GM03348 (cell line): ENCODE measurements at regions not wholly inside any gene's neighbourhood (a gene's known extent, or its start where the extent isn't known, plus 50 kb on each side); places are given as distances from the start of the nearest gene placed in this dataset.

Experiments
- DNase-seq: peaks from one replicate; pipeline ENCODE4 v3.0.0; 2012; ENCODE audit warnings: low spot score

DNA sequence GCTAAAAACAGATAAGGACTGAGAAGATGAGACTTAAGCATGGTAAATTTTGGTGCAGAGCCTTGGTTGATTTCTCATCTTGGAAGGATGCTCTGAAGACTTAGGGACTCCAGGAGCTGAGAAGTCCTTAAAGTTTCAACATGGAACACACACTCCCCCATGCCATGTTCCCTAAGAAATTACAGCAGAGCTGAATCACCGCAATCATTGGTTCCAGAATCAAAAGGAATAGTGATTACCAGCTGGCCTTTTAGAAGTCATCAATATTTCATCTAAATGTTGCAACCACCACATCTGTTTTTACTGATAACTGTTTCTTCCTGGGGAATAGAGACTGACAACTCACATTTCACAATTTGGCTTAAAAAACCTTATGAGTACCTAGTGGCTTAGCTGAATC is 229.3 kb downstream of the MINAR1 start:
- DNase-seq = no peak

GRCh38 chr15:79673416-79674123 is 223.2 kb downstream of the MTHFS start:
- peak; percentile 74 for DNase-seq

GRCh38 chr15:79674124-79674465 is 222.7 kb downstream of the MTHFS start:
- DNase-seq = no peak

DNA sequence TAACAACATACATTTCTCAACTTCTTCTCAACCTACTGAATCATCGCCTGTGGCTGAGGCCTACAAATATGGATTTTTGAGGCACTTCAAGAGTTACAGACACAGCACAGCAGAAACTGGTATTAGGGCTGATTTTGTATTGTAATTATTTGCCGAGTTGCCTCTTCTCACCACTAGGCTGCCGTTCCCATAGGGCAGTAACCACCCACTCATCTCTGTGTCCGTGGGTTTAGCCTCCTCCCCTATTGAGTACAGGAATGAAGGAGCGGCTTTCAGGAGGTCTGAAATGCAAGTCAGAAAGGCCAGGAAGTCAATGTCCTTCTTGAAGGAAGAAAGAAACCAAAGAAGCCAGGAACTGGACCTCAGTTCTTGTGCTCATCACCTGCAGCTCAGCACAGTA is 220.8 kb downstream of the MTHFS start:
- no peak for DNase-seq

- no peak for DNase-seq
Measured at GRCh38 chr15:79676621-79677020, 220.2 kb downstream of the MTHFS start.

GRCh38 chr15:79677241-79677640 is 219.6 kb downstream of the MTHFS start:
- no peak for DNase-seq

- DNase-seq = no peak
Measured at GRCh38 chr15:79678032-79678701, 218.6 kb downstream of the MTHFS start.

DNA sequence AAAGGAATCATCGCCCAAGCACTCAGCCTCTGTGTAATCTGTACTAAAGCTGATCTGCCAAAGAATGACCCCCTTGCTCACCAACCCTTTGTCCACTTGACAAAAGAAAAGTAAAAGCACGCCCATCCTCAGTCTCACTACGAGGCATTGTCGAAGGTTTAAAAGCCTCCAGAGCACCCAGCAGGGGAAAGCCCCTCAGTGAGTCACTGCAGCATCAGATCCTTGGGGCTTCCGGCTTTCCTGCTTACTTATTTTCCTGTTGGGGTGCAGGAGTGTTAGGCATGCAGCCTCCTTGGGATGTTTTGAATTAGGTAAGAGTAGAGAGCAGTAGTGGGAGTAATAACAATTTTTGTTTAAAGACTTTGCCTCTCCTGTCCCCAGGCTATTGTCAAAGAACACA is 216.1 kb downstream of the MTHFS start:
- peak; percentile 76 for DNase-seq

DNA sequence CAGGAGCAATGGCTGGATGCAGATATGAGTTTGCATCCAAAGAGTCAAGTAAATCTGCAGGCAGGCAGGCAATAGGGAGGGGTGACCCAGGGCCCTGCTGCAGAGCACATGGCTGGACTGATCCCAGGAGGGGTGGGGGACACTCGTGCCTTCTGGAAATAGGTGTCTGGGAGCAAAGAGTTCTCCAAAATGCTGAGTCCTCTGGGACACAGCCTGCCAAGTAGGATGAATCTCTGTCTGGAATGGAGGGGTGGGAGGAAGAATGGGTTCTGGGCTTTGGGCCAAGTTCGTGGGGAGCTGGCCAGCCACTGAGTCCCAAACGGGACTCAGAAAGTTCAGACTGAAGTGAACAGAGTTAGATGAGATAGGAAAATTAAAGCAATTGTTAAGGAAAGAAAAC is 214.5 kb downstream of the MTHFS start:
- DNase-seq = peak; percentile 90

DNA sequence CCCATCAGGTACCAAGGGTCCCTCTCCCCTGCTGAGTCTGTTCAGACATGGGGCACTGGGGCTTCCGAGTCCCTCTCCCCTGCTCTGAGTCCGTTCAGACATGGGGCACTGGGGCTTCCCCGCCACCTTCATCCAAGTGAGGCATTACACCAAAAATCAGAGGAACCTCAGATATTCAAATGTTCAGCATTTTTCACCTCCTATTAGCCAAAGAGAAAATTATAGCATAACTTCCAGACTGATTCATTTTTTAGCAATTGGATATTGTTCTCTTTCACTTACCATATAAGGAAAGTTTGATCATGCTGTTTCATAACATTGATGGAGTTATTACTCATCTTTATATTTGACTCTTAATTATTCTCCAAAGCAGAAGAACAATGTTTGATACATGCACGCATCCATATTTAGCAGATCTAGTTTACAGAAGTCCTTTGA is 213.9 kb downstream of the MTHFS start:
- DNase-seq = peak; percentile 75

GRCh38 chr15:79689030-79689429 is 207.8 kb downstream of the MTHFS start:
- DNase-seq = no peak

DNA sequence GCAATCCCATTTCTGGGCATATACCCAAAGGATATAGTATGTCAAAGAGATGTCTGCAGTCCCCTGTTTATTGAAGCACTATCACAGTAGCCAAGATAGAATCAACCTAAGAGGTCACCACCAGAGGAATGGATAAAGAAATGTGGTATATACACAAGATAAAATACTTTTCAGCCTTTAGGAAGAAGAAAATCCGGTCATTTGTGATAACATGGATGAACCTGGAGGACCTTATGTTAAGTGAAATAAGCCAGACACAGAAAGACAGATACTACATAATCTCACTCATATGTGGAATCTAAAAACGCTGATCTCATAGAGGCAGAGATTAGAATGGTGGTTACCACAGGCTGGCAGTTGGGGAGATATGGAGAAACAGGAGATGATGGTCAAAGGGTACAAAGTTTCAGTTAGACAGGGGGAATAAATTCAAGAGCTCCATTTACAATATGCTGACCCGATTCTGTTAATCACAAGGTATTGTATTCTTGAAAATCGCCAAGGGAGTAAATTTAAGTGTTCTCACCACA is 195.8 kb downstream of the MTHFS start:
- DNase-seq = no peak

DNA sequence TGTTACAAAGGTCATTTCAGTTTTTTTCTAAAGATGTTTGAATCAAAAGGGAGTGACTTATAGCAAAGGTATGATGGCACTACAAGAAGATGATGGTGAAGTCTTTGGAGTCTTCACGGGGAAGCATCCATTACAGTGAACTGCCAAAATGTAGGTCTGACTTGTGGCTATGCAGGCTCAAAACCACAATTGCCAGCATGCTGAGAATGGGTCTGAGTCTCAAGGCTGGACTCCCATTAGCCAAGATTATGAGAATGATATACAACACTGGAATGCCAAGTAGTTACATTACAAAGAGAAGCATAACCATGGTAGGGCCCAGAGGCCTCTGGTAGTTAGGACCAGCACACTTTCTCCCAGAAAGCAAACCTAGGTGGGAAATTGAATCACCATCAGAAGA is 194.2 kb downstream of the MTHFS start:
- no peak for DNase-seq

- peak; percentile 35 for DNase-seq
Measured at GRCh38 chr15:79721256-79721655, 175.6 kb downstream of the MTHFS start.

- peak; percentile 70 for DNase-seq
Measured at GRCh38 chr15:79724312-79724711, 172.5 kb downstream of the MTHFS start.

GRCh38 chr15:79724804-79725203 is 172.0 kb downstream of the MTHFS start:
- DNase-seq = no peak

- DNase-seq = no peak
Measured at GRCh38 chr15:79728867-79729266, 167.9 kb downstream of the MTHFS start.

DNA sequence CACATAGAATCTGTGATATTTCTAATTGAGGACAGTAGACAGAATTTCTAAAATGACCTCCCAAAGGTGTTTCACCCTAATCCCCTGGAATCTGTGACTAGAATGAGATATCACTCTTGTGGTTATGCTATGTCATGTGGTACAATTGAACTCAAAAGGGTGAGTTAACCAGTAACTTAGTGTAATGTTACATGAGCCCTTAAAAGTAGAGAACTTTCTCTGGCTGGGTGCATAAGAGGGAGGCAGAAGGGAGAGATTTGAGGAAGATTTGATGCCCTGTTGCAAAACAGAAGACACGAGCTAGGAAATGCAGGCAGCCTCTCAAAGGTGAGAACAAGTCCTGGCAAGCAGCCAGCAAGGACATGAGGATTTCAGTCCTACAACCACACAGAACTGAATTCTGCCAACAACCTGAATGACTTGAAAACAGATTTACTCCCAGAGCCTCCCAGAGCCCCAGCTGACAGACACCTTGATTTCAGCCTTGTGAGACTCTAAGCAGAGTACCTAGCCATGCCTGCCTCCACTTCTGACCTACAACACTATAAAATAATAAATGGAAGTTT is 160.3 kb downstream of the MTHFS start:
- DNase-seq = no peak

DNA sequence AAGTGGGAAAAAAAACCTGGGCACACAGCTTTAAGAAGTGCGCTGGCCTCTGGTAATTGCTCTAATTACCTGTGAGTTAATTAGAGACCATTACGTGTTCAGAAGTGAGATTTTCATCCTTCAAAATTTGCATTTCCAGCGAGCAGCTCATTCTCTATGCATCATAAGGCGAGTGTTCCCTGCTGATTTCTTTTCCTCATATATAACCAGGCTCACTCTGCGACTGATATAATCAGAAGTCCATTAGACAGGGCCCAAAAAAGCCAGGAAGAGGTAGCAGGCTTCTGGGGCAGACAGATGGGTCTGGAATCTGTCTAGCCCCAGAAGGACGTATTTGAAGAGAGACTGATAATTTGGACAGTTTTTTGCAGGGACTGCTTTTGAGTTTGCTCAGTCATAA is 158.7 kb downstream of the MTHFS start:
- DNase-seq = no peak

DNA sequence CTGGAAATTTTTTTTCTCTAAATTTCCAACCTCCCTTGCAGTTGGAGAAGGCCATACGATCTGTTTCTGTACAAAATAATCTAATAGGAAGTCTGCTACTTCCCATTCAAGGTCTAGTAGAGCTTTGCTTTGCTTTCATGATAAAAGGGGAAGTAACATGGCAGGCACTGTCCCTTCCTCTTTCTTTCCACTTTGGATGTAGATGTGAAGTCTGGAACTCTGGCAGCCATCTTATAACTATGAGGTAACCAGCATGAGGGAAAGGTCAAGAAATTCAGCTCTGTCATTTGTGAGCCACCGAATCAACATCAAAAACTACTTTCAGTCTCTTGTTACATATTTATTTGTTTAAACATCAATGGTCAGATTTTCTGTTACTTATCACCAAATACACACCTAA is 156.3 kb downstream of the MTHFS start:
- no peak for DNase-seq

DNA sequence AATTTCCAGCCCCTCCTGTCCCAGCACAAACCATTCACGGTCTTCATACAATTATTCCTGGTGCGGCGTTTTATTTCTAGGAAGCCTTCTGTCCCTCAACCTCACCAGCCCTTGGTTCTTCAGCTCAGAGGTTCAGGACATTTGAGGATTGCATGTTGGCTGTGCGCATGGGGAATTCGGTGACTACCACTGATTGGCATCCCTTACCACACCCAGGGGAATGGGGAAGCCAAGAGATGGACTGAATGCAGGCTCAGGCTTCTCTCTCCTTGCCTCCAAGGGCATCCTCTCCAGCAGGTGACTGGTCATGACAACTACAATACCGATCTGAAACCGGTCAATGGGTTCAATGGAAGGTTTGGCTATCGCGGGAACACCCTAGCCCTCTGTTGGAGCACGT is 153.8 kb downstream of the MTHFS start:
- peak; percentile 26 for DNase-seq

DNA sequence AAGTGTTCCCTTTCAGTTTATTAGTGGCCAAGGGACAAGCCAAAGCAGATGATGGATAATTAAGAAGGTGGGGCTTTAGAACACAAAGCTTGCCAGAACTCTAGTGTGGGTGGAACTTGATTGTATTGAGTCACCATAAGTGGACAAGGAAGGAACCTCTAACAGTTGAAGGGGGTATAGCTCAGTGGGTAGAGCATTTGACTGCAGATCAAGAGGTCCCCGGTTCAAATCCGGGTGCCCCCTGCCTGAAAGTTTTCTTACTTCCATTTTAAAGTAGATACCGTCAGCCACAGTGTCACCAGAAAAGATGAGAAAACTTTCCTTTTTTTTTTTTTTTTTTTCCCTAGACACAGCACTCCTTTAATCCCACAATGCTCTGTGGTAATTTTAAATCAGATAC is 152.3 kb downstream of the MTHFS start:
- peak; percentile 24 for DNase-seq

DNA sequence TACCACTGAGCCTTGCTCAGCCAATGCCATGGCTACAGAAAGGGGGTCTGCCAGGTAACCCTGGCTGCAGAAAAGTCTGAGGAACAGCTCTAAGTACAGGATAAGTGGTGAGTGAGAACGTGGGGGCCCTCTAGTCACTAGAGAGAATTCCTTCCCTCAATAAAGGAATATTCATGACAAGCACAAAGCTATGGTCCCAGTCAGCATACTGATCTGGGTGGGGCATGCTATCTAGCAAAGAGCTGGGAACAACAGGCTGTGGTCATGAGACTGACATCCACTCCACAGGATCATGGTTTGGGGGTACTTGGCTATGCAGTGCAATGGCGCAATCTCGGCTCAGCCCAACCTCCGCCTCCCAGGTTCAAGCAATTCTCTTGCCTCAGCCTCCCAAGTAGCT is 140.4 kb downstream of the MTHFS start:
- DNase-seq = no peak
